SK-N-SH treated with all-trans-retinoic acid at 6 μM for 48 hours (cell line): ENCODE measurements at regions not wholly inside any gene's neighbourhood (a gene's known extent, or its start where the extent isn't known, plus 50 kb on each side); places are given as distances from the start of the nearest gene placed in this dataset.
"Not testable (repeated sequence)": the region's sequence is repeated elsewhere in the genome, so short reads cannot be mapped to it uniquely, and the experiment has no call there.

Experiments used
- ATAC-seq: fragments of 200-7000 bp; cut with Tn5 transposase; 3 replicates; pipeline ENCODE4 v1.9.1; 2020; ENCODE audit warnings: mild to moderate bottlenecking, moderate library complexity
- ARNTL ChIP-seq: fragments of 450-650 bp; formaldehyde crosslinking; IDR thresholded peaks from 2 replicates; pipeline ENCODE4 v1.5.0; 2020; ENCODE audit warnings: low read depth, mild to moderate bottlenecking, moderate library complexity, borderline replicate concordance
- BACH2 ChIP-seq: fragments of 250-450 bp; sonication (Bioruptor Pico); IDR thresholded peaks from 2 replicates; pipeline ENCODE4 v1.9.0; 2021; ENCODE audit warnings: mild to moderate bottlenecking, borderline replicate concordance
- CSDC2 ChIP-seq: fragments of 250-450 bp; sonication (Bioruptor Pico); IDR thresholded peaks from 2 replicates; pipeline ENCODE4 v1.5.0; 2020; ENCODE audit warnings: mild to moderate bottlenecking, moderate library complexity
- GLIS3 ChIP-seq: fragments of 250-450 bp; sonication (Bioruptor Pico); IDR thresholded peaks from 2 replicates; pipeline ENCODE4 v1.5.0; 2020; ENCODE audit warnings: mild to moderate bottlenecking, moderate library complexity
- ISL1 ChIP-seq: fragments of 250-450 bp; sonication (Bioruptor Pico); IDR thresholded peaks from 2 replicates; pipeline ENCODE4 v2.1.2; 2022; ENCODE audit warnings: mild to moderate bottlenecking, moderate library complexity
- PPARA ChIP-seq: fragments of 250-450 bp; sonication (Bioruptor Pico); IDR thresholded peaks from 2 replicates; pipeline ENCODE4 v1.5.0; 2020; ENCODE audit warnings: mild to moderate bottlenecking, borderline replicate concordance
- SNAI2 ChIP-seq: fragments of 250-450 bp; sonication (Bioruptor Pico); IDR thresholded peaks from 2 replicates; pipeline ENCODE4 v1.5.0; 2020; ENCODE audit warnings: mild to moderate bottlenecking, moderate library complexity
- ZFP3 ChIP-seq: fragments of 250-450 bp; sonication (Bioruptor Pico); IDR thresholded peaks from 2 replicates; pipeline ENCODE4 v1.5.0; 2020; ENCODE audit warnings: mild to moderate bottlenecking, moderate library complexity
- ZNF565 ChIP-seq: fragments of 450-650 bp; formaldehyde crosslinking; conservative IDR thresholded peaks from 2 replicates; pipeline ENCODE4 v1.5.0; 2020; ENCODE audit warnings: low read depth, mild to moderate bottlenecking, moderate library complexity
- ZNF70 ChIP-seq: fragments of 450-650 bp; formaldehyde crosslinking; IDR thresholded peaks from 2 replicates; pipeline ENCODE4 v1.5.0; 2020; ENCODE audit warnings: mild to moderate bottlenecking, moderate library complexity
- ZNF8 ChIP-seq: fragments of 450-650 bp; formaldehyde crosslinking; IDR thresholded peaks from 2 replicates; pipeline ENCODE4 v1.5.0; 2020; ENCODE audit warnings: mild to moderate bottlenecking, moderate library complexity
- TF ChIP-seq, protein P1 (sequence below): fragments of 250-450 bp; sonication (Bioruptor Pico); IDR thresholded peaks from 2 replicates; pipeline ENCODE4 v1.8.0; 2021; ENCODE audit warnings: low read depth, mild to moderate bottlenecking, moderate library complexity, borderline replicate concordance
- TF ChIP-seq, protein P2 (sequence below): fragments of 250-450 bp; sonication (Bioruptor Pico); IDR thresholded peaks from 2 replicates; pipeline ENCODE4 v1.8.0; 2020; ENCODE audit warnings: mild to moderate bottlenecking, moderate library complexity, borderline replicate concordance
- TF ChIP-seq, protein P3 (sequence below): fragments of 250-450 bp; sonication (Bioruptor Pico); IDR thresholded peaks from 2 replicates; pipeline ENCODE4 v1.5.1; 2020; ENCODE audit warnings: low read depth, mild to moderate bottlenecking, moderate library complexity
- TF ChIP-seq, protein P4 (sequence below): fragments of 250-450 bp; sonication (Bioruptor Pico); IDR thresholded peaks from 2 replicates; pipeline ENCODE4 v1.5.1; 2021; ENCODE audit warnings: mild to moderate bottlenecking, moderate library complexity
- TF ChIP-seq, protein P5 (sequence below): fragments of 250-450 bp; sonication (Bioruptor Pico); IDR thresholded peaks from 2 replicates; pipeline ENCODE4 v1.5.0; 2020; ENCODE audit warnings: mild to moderate bottlenecking, moderate library complexity

DNA sequence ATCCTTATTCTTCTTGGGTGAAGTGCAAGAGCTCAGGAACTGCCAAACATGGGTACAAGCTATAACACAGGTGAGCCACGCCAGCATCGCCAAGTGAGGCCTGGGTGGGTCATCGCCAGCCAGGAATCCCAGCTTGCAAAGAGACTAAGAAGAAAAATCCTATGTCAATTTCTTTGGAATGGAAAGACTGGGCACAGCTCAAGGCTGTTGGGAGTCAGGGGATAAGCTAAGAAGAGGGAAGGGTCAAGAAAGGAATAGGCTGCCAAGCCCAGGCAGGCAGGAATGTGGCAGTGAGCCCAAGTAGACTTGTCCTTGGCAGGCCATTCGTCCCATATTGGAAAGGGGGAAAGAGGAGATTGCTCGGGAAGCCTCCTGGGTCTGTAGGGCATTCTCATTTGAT is 191.4 kb upstream of the CDH5 start:
- no peak for TF ChIP-seq CSDC2 (CRISPR knock-in tag)
- no peak for TF ChIP-seq ZNF70 (CRISPR knock-in tag)
- no peak for TF ChIP-seq SNAI2 (CRISPR knock-in tag)
- ATAC-seq = no peak

DNA sequence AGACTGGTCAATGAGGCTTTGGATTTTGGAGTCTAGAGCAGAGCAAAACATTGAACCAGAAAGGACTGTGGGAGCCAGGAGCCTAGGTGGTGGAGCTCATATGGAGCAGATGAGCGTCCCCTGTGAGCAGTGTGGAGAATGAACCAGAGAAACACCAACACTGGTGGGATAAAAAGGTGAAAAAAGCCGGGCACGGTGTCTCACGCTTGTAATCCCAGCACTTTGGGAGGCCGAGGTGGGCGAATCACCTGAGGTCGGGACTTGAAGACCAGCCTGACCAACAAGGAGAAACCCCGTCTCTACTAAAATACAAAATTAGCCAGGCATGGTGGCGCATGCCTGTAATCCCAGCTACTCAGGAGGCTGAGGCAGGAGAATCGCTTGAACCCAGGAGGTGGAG is 192.7 kb upstream of the CDH5 start:
- not testable (repeated sequence) for ATAC-seq

DNA sequence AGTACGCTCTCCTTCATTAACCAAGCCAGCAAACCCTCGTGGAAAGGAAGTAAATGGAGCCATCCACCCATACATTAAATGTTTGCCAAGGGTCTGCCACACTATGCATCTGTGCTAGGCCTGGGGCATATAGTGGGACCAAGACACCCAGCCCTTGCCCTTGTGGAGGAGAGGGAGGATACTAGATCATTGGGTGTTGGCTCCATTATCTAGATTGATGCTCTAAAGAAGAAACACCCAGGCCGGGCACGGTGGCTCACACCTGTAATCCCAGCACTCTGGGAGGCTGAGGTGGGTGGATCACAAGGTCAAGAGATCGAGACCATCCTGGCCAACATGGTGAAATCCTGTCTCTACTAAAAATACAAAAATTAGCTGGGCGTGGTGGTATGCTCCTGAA is 193.3 kb upstream of the CDH5 start:
- ATAC-seq = not testable (repeated sequence)

DNA sequence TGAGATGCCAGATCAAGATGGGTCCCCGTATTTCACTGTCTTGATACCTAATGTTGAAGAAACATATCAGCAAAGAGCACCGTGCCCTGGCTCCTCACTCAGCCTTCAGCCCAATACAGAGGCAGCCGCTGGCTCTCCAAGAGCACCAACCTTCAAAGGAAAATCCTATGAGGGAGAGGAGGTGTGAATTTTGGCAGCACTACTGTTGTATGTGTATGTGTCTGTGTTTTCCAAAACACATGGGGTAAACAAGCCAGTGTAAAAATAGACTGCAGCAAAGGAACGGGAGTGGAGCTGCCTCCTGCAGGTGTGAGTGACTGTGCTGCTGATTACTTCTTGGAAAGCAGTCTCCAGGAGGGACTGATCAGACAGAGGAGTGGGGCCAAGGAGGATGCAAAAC is 194.0 kb upstream of the CDH5 start:
- no peak for ATAC-seq
- TF ChIP-seq, protein P1, sequence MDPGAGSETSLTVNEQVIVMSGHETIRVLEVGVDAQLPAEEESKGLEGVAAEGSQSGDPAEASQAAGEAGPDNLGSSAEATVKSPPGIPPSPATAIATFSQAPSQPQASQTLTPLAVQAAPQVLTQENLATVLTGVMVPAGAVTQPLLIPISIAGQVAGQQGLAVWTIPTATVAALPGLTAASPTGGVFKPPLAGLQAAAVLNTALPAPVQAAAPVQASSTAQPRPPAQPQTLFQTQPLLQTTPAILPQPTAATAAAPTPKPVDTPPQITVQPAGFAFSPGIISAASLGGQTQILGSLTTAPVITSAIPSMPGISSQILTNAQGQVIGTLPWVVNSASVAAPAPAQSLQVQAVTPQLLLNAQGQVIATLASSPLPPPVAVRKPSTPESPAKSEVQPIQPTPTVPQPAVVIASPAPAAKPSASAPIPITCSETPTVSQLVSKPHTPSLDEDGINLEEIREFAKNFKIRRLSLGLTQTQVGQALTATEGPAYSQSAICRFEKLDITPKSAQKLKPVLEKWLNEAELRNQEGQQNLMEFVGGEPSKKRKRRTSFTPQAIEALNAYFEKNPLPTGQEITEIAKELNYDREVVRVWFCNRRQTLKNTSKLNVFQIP = no peak
- TF ChIP-seq ARNTL = no peak
- TF ChIP-seq, protein P2, sequence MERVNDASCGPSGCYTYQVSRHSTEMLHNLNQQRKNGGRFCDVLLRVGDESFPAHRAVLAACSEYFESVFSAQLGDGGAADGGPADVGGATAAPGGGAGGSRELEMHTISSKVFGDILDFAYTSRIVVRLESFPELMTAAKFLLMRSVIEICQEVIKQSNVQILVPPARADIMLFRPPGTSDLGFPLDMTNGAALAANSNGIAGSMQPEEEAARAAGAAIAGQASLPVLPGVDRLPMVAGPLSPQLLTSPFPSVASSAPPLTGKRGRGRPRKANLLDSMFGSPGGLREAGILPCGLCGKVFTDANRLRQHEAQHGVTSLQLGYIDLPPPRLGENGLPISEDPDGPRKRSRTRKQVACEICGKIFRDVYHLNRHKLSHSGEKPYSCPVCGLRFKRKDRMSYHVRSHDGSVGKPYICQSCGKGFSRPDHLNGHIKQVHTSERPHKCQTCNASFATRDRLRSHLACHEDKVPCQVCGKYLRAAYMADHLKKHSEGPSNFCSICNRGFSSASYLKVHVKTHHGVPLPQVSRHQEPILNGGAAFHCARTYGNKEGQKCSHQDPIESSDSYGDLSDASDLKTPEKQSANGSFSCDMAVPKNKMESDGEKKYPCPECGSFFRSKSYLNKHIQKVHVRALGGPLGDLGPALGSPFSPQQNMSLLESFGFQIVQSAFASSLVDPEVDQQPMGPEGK = no peak
- TF ChIP-seq PPARA (CRISPR knock-in tag) = no peak
- TF ChIP-seq ZNF70 (CRISPR knock-in tag) = no peak
- no peak for TF ChIP-seq GLIS3 (CRISPR knock-in tag)
- TF ChIP-seq ISL1 (CRISPR knock-in tag) = no peak

DNA sequence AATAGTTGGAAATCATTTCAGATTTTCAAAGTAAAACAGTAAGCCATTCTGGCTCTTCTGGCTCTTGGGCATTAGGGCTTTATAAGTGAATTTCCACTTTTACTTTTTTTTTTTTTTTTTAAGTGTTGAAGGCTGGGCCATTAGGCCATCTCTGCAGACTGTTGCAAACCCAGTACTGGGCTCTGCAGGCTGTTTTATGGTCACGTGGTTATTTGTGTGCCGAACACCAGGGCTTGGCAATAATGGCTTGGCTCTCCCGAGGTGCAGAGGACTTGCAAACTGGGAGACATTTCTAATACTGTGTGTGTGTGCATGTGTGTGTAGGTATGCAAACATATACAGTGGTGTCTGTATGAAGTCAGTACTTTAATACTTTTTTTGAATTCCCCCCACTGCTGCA is 194.9 kb upstream of the CDH5 start:
- ATAC-seq = no peak
- TF ChIP-seq SNAI2 (CRISPR knock-in tag) = no peak
- TF ChIP-seq ZNF565 (CRISPR knock-in tag) = no peak
- TF ChIP-seq, protein P2 = no peak
- TF ChIP-seq, protein P3, sequence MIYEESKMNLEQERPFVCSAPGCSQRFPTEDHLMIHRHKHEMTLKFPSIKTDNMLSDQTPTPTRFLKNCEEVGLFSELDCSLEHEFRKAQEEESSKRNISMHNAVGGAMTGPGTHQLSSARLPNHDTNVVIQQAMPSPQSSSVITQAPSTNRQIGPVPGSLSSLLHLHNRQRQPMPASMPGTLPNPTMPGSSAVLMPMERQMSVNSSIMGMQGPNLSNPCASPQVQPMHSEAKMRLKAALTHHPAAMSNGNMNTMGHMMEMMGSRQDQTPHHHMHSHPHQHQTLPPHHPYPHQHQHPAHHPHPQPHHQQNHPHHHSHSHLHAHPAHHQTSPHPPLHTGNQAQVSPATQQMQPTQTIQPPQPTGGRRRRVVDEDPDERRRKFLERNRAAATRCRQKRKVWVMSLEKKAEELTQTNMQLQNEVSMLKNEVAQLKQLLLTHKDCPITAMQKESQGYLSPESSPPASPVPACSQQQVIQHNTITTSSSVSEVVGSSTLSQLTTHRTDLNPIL = no peak
- TF ChIP-seq, protein P1 = no peak
- TF ChIP-seq ZFP3 (CRISPR knock-in tag) = no peak
- TF ChIP-seq, protein P4, sequence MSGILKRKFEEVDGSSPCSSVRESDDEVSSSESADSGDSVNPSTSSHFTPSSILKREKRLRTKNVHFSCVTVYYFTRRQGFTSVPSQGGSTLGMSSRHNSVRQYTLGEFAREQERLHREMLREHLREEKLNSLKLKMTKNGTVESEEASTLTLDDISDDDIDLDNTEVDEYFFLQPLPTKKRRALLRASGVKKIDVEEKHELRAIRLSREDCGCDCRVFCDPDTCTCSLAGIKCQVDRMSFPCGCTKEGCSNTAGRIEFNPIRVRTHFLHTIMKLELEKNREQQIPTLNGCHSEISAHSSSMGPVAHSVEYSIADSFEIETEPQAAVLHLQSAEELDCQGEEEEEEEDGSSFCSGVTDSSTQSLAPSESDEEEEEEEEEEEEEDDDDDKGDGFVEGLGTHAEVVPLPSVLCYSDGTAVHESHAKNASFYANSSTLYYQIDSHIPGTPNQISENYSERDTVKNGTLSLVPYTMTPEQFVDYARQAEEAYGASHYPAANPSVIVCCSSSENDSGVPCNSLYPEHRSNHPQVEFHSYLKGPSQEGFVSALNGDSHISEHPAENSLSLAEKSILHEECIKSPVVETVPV (CRISPR knock-in tag) = no peak
- no peak for TF ChIP-seq BACH2
- no peak for TF ChIP-seq PPARA (CRISPR knock-in tag)
- no peak for TF ChIP-seq ZNF8 (CRISPR knock-in tag)
- TF ChIP-seq, protein P5, sequence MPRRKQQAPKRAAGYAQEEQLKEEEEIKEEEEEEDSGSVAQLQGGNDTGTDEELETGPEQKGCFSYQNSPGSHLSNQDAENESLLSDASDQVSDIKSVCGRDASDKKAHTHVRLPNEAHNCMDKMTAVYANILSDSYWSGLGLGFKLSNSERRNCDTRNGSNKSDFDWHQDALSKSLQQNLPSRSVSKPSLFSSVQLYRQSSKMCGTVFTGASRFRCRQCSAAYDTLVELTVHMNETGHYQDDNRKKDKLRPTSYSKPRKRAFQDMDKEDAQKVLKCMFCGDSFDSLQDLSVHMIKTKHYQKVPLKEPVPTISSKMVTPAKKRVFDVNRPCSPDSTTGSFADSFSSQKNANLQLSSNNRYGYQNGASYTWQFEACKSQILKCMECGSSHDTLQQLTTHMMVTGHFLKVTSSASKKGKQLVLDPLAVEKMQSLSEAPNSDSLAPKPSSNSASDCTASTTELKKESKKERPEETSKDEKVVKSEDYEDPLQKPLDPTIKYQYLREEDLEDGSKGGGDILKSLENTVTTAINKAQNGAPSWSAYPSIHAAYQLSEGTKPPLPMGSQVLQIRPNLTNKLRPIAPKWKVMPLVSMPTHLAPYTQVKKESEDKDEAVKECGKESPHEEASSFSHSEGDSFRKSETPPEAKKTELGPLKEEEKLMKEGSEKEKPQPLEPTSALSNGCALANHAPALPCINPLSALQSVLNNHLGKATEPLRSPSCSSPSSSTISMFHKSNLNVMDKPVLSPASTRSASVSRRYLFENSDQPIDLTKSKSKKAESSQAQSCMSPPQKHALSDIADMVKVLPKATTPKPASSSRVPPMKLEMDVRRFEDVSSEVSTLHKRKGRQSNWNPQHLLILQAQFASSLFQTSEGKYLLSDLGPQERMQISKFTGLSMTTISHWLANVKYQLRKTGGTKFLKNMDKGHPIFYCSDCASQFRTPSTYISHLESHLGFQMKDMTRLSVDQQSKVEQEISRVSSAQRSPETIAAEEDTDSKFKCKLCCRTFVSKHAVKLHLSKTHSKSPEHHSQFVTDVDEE (CRISPR knock-in tag) = no peak
